GM12878 (cell line): ENCODE measurements at regions not wholly inside any gene's neighbourhood (a gene's known extent, or its start where the extent isn't known, plus 50 kb on each side); places are given as distances from the start of the nearest gene placed in this dataset.

ENCODE experiments used
- ATAC-seq: fragments of 200-7000 bp; cut with Tn5 transposase; 3 replicates; pipeline ENCODE4 v1.9.1; 2020; ENCODE audit warnings: mild to moderate bottlenecking, moderate library complexity
- BruUV-seq: library from RNA; stranded (reverse); fragments of 400-500 nt; replicated peaks from 2 replicates; lab custom pipeline; 2021; lab: Mats Ljungman, UMichigan
- CTCF ChIA-PET: fragments of 300-600 bp; sonication (Branson Sonifier 250); formaldehyde crosslinking; extraction: SDS; loops from one replicate; lab custom pipeline; 2021; ENCODE audit warnings: inconsistent platforms; lab: Yijun Ruan, JAX
- POLR2A ChIA-PET: fragments of 350-600 bp; formaldehyde crosslinking; extraction: SDS; loops from one replicate; lab custom pipeline; 2021; ENCODE audit warnings: inconsistent platforms; lab: Charles Lee
- RAD21 ChIA-PET: fragments of 300-600 bp; sonication (Branson Sonifier 250); formaldehyde crosslinking; loops from one replicate; lab custom pipeline; 2023; ENCODE audit warnings: antibody characterized with exemption; ENCODE audit not compliant: unreplicated experiment; lab: Charles Lee
- SMC1A ChIA-PET: fragments of 300-600 bp; sonication (Branson Sonifier 250); formaldehyde crosslinking; loops from one replicate; lab custom pipeline; 2023; ENCODE audit not compliant: unreplicated experiment, uncharacterized antibody; lab: Charles Lee
- DNase-seq: peaks from one replicate; pipeline ENCODE4 v3.0.0-alpha.2; 2011; ENCODE audit warnings: low read depth, low spot score
- FAIRE-seq: peaks from 3 replicates; lab custom pipeline; 2011; peaks lifted over from hg19 to GRCh38; lab: Jason Lieb, UNC
- H2AFZ ChIP-seq: 2 replicates; pipeline ENCODE4 v1.6.0; 2011; ENCODE audit warnings: low read depth, low read length, control low read depth; ENCODE audit not compliant: control insufficient read depth
- H3K27ac ChIP-seq: 2 replicates; pipeline ENCODE4 v1.5.1; 2011; ENCODE audit warnings: control low read depth; ENCODE audit not compliant: control insufficient read depth, insufficient read depth
- H3K27me3 ChIP-seq, 2 experiments: replicated peaks in 1 of 2; 2 replicates each; pipeline versions ENCODE4 v1.6.0 to v1.6.1; 2011; ENCODE audit warnings: low read length in 1 of 2; ENCODE audit not compliant: control insufficient read depth in 2 of 2, insufficient read depth in 2 of 2
- H3K36me3 ChIP-seq, 2 experiments: 2 replicates each; pipeline ENCODE4 v1.5.1; 2011; ENCODE audit warnings: low read length in 1 of 2; ENCODE audit not compliant: control insufficient read depth in 2 of 2, insufficient read depth in 2 of 2
- H3K4me1 ChIP-seq: 2 replicates; pipeline ENCODE4 v1.6.1; 2011; ENCODE audit warnings: mild to moderate bottlenecking, low read length, moderate library complexity, mixed read lengths; ENCODE audit not compliant: control insufficient read depth, insufficient read depth
- H3K4me2 ChIP-seq: 2 replicates; pipeline ENCODE4 v1.6.0; 2011; ENCODE audit warnings: control low read depth; ENCODE audit not compliant: control insufficient read depth, insufficient read depth
- H3K4me3 ChIP-seq: fragments of 200-600 bp; sonication (generic); 2 replicates; pipeline ENCODE4 v1.5.1; 2016
- H3K79me2 ChIP-seq: 2 replicates; pipeline ENCODE4 v1.6.0; 2011; ENCODE audit warnings: low read length; ENCODE audit not compliant: control insufficient read depth, insufficient read depth
- H3K9ac ChIP-seq: 2 replicates; pipeline ENCODE4 v1.8.0; 2011; ENCODE audit warnings: low read length, control low read depth, mixed read lengths; ENCODE audit not compliant: control insufficient read depth, insufficient read depth
- H3K9me3 ChIP-seq: replicated peaks from 3 replicates; pipeline ENCODE4 v1.5.1; 2011; ENCODE audit warnings: mild to moderate bottlenecking, low read length; ENCODE audit not compliant: control insufficient read depth, insufficient read depth
- H4K20me1 ChIP-seq: 2 replicates; pipeline ENCODE4 v1.6.0; 2011; ENCODE audit not compliant: control insufficient read depth, insufficient read depth
- CREM ChIP-seq: IDR thresholded peaks from 2 replicates; pipeline ENCODE4 v1.6.1; 2014; ENCODE audit warnings: antibody characterized with exemption, low read depth
- CTCF ChIP-seq, 3 experiments: IDR thresholded peaks in 2 of 3; conservative IDR thresholded peaks in 1 of 3; 2 replicates each; pipeline ENCODE4 v1.5.1; 2011; ENCODE audit warnings: low read depth in 3 of 3, low read length in 3 of 3, mild to moderate bottlenecking in 3 of 3, control low read depth in 2 of 3, moderate library complexity in 2 of 3, inconsistent platforms in 1 of 3, mixed read lengths in 1 of 3; ENCODE audit not compliant: control insufficient read depth in 2 of 3, insufficient read depth in 1 of 3; ENCODE audit errors: extremely low read depth in 1 of 3
- GABPA ChIP-seq: IDR thresholded peaks from 2 replicates; pipeline ENCODE4 v1.6.1; 2014; ENCODE audit warnings: antibody characterized with exemption, low read depth, mild to moderate bottlenecking, inconsistent platforms
- MYB ChIP-seq: fragments of 150-350 bp; IDR thresholded peaks from 2 replicates; pipeline ENCODE4 v1.6.1; 2014; ENCODE audit warnings: mild to moderate bottlenecking, low read depth, low read length, borderline replicate concordance
- PRDM15 ChIP-seq: fragments of 450-650 bp; formaldehyde crosslinking; IDR thresholded peaks from 2 replicates; pipeline ENCODE4 v1.4.0; 2020; ENCODE audit warnings: mild to moderate bottlenecking, moderate library complexity
- REST ChIP-seq: IDR thresholded peaks from 2 replicates; pipeline ENCODE4 v1.6.1; 2012; ENCODE audit warnings: mild to moderate bottlenecking, low read depth, low read length
- STAT3 ChIP-seq: IDR thresholded peaks from 2 replicates; pipeline ENCODE4 v1.6.1; 2011; ENCODE audit warnings: low read depth, low read length, improper control_type of control experiment
- ZBTB40 ChIP-seq: fragments of 450-650 bp; IDR thresholded peaks from 2 replicates; pipeline ENCODE4 v1.6.1; 2016; ENCODE audit warnings: mild to moderate bottlenecking, moderate library complexity, borderline replicate concordance
- ZNF217 ChIP-seq: fragments of 450-650 bp; IDR thresholded peaks from 2 replicates; pipeline ENCODE4 v1.6.1; 2017; ENCODE audit warnings: antibody characterized with exemption, mild to moderate bottlenecking
- WGBS: methylation state at CpG from one replicate; pipeline ENCODE4 v1.1.6; 2016; ENCODE audit warnings: low lambda C conversion rate; ENCODE audit not compliant: insufficient replicate concordance, insufficient coverage; ENCODE audit errors: missing lambda C conversion rate; 5-methylcytosine and 5-hydroxymethylcytosine counted together
- in situ Hi-C: fragments of 300-500 bp; cut with MboI; formaldehyde crosslinking; loops from 9 replicates; pipeline ENCODE4 v1.14.3; 2018; ENCODE audit warnings: mixed read lengths
- intact Hi-C: fragments of 100-400 bp; cut with micrococcal nuclease; formaldehyde crosslinking; loops from one replicate; pipeline ENCODE4 v1.14.2; 2022; ENCODE audit not compliant: unreplicated experiment

DNA sequence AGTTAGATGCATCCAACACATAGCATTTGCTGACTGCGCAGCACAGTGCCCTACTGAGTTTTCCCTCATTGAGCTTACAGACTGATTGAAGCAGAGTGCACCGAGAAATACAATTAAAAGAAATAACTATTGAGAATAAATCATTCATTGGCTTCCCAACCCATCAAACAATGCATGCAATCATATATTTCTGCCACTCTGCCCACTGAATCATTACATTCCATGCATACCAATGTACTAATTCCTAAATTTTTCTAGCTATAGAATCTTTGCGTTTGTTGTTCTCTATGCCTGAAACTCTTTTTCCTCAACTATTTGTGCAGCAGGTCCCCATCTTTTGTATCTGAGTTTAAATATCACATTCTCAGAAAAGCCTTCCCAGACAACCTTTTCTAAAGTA, 783.8 kb downstream of the SORCS1 start (continued):
- TF ChIP-seq REST, result no peak
- no peak for TF ChIP-seq ZNF217
- TF ChIP-seq ZBTB40, result no peak
- TF ChIP-seq, all 136 proteins: peak for 0

DNA sequence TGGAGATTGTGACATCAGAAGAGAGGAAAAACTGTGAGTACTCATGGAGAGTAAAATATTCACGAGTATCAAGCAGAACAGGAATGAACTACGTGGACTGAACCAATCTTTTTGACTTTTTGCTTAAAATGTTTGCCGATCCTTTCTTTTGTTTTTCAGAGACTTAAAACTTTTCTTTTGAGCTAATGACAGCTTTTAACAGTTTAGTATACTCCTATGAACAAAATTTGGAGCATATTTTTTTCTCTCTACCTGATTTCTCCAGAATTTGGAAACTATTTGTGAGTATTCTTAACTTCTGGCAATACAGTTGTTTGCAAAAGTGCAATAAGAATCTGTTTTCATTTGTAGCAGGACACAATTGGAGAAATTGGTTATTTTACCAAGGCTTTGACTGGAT, 786.3 kb downstream of the SORCS1 start:
- in situ Hi-C loops, result no loop called here
- no peaks in the 10 kb centered on the region for H3K36me3 ChIP-seq
- RAD21 ChIA-PET, result no interaction called here
- 17% methylated on average over 3 of the region's 3 CpGs for WGBS
- intact Hi-C loops, result no loop called here
- FAIRE-seq, result no peak
- no TSS peak for BruUV-seq
- CTCF ChIA-PET, result no interaction called here
- H3K9me3 ChIP-seq, result no peaks in the 10 kb centered on the region
- H3K79me2 ChIP-seq, result no peaks in the 10 kb centered on the region
- no peaks in the 10 kb centered on the region for H3K4me1 ChIP-seq
- no peak overlapping the region for H3K4me2 ChIP-seq
- no peak for DNase-seq
- no peak overlapping the region for H3K27ac ChIP-seq
- H3K9ac ChIP-seq, result no peak overlapping the region
- no peaks in the 10 kb centered on the region; a peak in 1 of 4 replicates for H3K27me3 ChIP-seq
- ATAC-seq, result no peak
- no peak overlapping the region for H3K4me3 ChIP-seq
- SMC1A ChIA-PET, result no interaction called here
- H2AFZ ChIP-seq, result no peak overlapping the region
- no peaks in the 10 kb centered on the region for H4K20me1 ChIP-seq
- POLR2A ChIA-PET, result no interaction called here
- no peak for TF ChIP-seq CTCF (IDR thresholded peaks at IDR 0.05 in 2 of 3, conservative IDR thresholded peaks at IDR 0.05 in 1 of 3; ENCODE audit: control insufficient read depth in 2 of 3, extremely low read depth in 1 of 3, insufficient read depth in 1 of 3, low read depth in 3 of 3, low read length in 3 of 3)
- TF ChIP-seq CREM, result no peak
- no peak for TF ChIP-seq PRDM15 (CRISPR knock-in tag)
- TF ChIP-seq MYB, result no peak
- no peak for TF ChIP-seq STAT3
- no peak for TF ChIP-seq GABPA
